ENCODE measurements at regions not wholly inside any gene's neighbourhood (a gene's known extent, or its start where the extent isn't known, plus 50 kb on each side); places are given as distances from the start of the nearest gene placed in this dataset.

- Mint-ChIP-seq H3K36me3 (ENCODE audit: unreplicated experiment) (no peaks in the 10 kb centered on the region), H3K27ac (ENCODE audit: unreplicated experiment) (no peak overlapping the region), H3K9me3 (ENCODE audit: unreplicated experiment) (peaks cover 5% of the 10 kb centered on the region), H3K4me3 (ENCODE audit: unreplicated experiment) (no peak overlapping the region), H3K4me1 (ENCODE audit: low read depth, unreplicated experiment) (peaks cover 14% of the 10 kb centered on the region), H3K27me3 (ENCODE audit: unreplicated experiment) (peaks cover 1% of the 10 kb centered on the region)
- DNase-seq: no peak
- TF ChIP-seq, protein P1, sequence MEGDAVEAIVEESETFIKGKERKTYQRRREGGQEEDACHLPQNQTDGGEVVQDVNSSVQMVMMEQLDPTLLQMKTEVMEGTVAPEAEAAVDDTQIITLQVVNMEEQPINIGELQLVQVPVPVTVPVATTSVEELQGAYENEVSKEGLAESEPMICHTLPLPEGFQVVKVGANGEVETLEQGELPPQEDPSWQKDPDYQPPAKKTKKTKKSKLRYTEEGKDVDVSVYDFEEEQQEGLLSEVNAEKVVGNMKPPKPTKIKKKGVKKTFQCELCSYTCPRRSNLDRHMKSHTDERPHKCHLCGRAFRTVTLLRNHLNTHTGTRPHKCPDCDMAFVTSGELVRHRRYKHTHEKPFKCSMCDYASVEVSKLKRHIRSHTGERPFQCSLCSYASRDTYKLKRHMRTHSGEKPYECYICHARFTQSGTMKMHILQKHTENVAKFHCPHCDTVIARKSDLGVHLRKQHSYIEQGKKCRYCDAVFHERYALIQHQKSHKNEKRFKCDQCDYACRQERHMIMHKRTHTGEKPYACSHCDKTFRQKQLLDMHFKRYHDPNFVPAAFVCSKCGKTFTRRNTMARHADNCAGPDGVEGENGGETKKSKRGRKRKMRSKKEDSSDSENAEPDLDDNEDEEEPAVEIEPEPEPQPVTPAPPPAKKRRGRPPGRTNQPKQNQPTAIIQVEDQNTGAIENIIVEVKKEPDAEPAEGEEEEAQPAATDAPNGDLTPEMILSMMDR (IDR thresholded peaks at IDR 0.05; ENCODE audit: partially characterized antibody, unreplicated experiment): no peak
Measured at GRCh38 chr2:7333960-7334493, 416.8 kb downstream of the RNF144A start.

DNA sequence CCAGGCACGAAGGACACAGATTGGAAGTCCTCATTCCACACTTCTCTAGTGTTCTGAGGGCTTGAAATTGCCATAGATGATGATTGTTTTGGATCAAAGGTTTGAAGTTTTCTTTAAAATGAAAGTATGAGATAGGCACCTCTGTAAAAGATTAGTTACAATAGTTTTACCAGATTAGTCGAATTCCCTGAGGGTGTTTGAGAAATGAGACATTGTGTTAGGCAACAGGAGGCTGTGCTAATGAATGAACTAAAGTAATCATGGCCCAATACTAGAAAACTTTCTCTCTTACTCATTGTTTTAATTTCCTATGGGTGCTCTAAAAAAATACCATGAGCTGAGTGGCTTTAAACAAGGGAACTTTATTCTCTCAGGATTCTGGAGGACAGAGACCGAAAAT lies 421.7 kb downstream of the RNF144A start:
- Mint-ChIP-seq H3K27me3 (ENCODE audit: unreplicated experiment) (peaks cover 1% of the 10 kb centered on the region), H3K9me3 (ENCODE audit: unreplicated experiment) (peaks cover 1% of the 10 kb centered on the region), H3K36me3 (ENCODE audit: unreplicated experiment) (no peaks in the 10 kb centered on the region), H3K4me1 (ENCODE audit: low read depth, unreplicated experiment) (peaks cover 8% of the 10 kb centered on the region), H3K27ac (ENCODE audit: unreplicated experiment) (peak overlapping the region; percentile 80), H3K4me3 (ENCODE audit: unreplicated experiment) (no peak overlapping the region)
- TF ChIP-seq, protein P1 (IDR thresholded peaks at IDR 0.05; ENCODE audit: partially characterized antibody, unreplicated experiment): no peak
- no peak for DNase-seq

DNA sequence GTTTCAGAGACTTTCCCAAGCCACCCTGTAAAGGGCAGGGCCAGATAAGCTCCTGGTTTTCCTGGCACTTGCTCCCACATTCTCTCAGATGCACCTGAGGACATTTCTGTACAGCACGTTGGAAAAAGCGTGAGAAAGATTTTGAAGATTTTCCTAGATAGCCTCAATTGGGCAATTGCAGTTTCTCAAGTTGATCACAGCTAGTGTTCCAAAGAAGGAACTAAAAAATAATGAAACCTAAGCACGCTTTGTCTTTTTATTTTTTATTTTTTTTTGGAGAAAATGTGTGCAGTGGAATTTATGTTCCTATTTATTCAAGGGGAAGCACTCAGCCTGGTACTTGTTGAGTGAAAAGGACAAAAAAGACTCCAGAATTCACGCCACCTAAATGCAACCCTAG lies 429.1 kb downstream of the RNF144A start:
- H3K27ac Mint-ChIP-seq (ENCODE audit: unreplicated experiment): no peak overlapping the region
- TF ChIP-seq, protein P1 (IDR thresholded peaks at IDR 0.05; ENCODE audit: partially characterized antibody, unreplicated experiment): no peak
- no peak for DNase-seq
- no peaks in the 10 kb centered on the region for H3K27me3 Mint-ChIP-seq (ENCODE audit: unreplicated experiment)
- H3K9me3 Mint-ChIP-seq (ENCODE audit: unreplicated experiment): peaks cover 4% of the 10 kb centered on the region
- H3K4me1 Mint-ChIP-seq (ENCODE audit: low read depth, unreplicated experiment): peaks cover 3% of the 10 kb centered on the region
- no peaks in the 10 kb centered on the region for H3K36me3 Mint-ChIP-seq (ENCODE audit: unreplicated experiment)
- no peak overlapping the region for H3K4me3 Mint-ChIP-seq (ENCODE audit: unreplicated experiment)

DNA sequence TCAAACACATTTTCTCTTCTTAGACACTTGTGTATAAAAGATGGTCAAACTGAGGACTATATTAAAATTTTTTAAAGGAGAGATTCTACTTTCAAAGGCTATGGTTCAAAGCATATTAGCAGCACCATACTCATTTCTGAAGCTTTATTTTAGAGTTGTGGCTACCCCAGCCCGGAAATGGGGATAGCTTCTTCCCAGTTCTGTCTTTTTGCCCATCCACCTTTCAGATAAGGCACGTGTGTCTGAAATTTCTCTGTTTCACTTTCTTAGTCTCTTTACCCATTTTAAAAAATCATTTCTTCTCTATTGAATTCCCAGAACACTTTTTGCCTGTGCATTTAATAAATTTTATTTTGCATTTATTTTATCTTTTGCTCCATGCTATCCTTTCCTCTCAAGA lies 431.5 kb downstream of the RNF144A start:
- no peak for DNase-seq
- Mint-ChIP-seq H3K4me1 (ENCODE audit: low read depth, unreplicated experiment) (peaks cover 3% of the 10 kb centered on the region), H3K9me3 (ENCODE audit: unreplicated experiment) (peaks cover 4% of the 10 kb centered on the region), H3K4me3 (ENCODE audit: unreplicated experiment) (no peak overlapping the region), H3K36me3 (ENCODE audit: unreplicated experiment) (no peaks in the 10 kb centered on the region), H3K27me3 (ENCODE audit: unreplicated experiment) (no peaks in the 10 kb centered on the region), H3K27ac (ENCODE audit: unreplicated experiment) (no peak overlapping the region)
- TF ChIP-seq, protein P1 (IDR thresholded peaks at IDR 0.05; ENCODE audit: partially characterized antibody, unreplicated experiment): no peak

- Mint-ChIP-seq H3K4me1 (ENCODE audit: low read depth, unreplicated experiment) (no peaks in the 10 kb centered on the region), H3K27ac (ENCODE audit: unreplicated experiment) (no peak overlapping the region), H3K36me3 (ENCODE audit: unreplicated experiment) (no peaks in the 10 kb centered on the region), H3K27me3 (ENCODE audit: unreplicated experiment) (no peaks in the 10 kb centered on the region), H3K4me3 (ENCODE audit: unreplicated experiment) (no peak overlapping the region), H3K9me3 (ENCODE audit: unreplicated experiment) (peaks cover 4% of the 10 kb centered on the region)
- TF ChIP-seq, protein P1 (IDR thresholded peaks at IDR 0.05; ENCODE audit: partially characterized antibody, unreplicated experiment): no peak
- no peak for DNase-seq
Measured at GRCh38 chr2:7352191-7352590, 435.0 kb downstream of the RNF144A start.
